HEK293T (cell line): ENCODE measurements at regions not wholly inside any gene's neighbourhood (a gene's known extent, or its start where the extent isn't known, plus 50 kb on each side); places are given as distances from the start of the nearest gene placed in this dataset.

ENCODE experiments used
- ARNT ChIP-seq: fragments of 450-650 bp; IDR thresholded peaks from 2 replicates; pipeline ENCODE4 v1.6.1; 2017; ENCODE audit warnings: mild to moderate bottlenecking
- BHLHE40 ChIP-seq: fragments of 450-650 bp; IDR thresholded peaks from 2 replicates; pipeline ENCODE4 v1.6.1; 2016; ENCODE audit warnings: mild to moderate bottlenecking, moderate library complexity, borderline replicate concordance
- CTBP1 ChIP-seq: fragments of 450-650 bp; IDR thresholded peaks from 2 replicates; pipeline ENCODE4 v1.6.1; 2016; ENCODE audit warnings: borderline replicate concordance
- ELF4 ChIP-seq: fragments of 450-650 bp; IDR thresholded peaks from 2 replicates; pipeline ENCODE4 v1.6.1; 2017; ENCODE audit warnings: antibody characterized with exemption
- FOXA1 ChIP-seq: fragments of 450-650 bp; IDR thresholded peaks from 2 replicates; pipeline ENCODE4 v1.6.1; 2016; ENCODE audit warnings: mild to moderate bottlenecking
- FOXK2 ChIP-seq: fragments of 450-650 bp; IDR thresholded peaks from 2 replicates; pipeline ENCODE4 v1.6.1; 2016; ENCODE audit warnings: mild to moderate bottlenecking
- FOXM1 ChIP-seq: fragments of 450-650 bp; IDR thresholded peaks from 2 replicates; pipeline ENCODE4 v1.6.1; 2017; ENCODE audit warnings: mild to moderate bottlenecking, borderline replicate concordance
- L3MBTL2 ChIP-seq: fragments of 450-650 bp; conservative IDR thresholded peaks from 2 replicates; pipeline ENCODE4 v1.6.1; 2016; ENCODE audit warnings: mild to moderate bottlenecking
- PKNOX1 ChIP-seq: fragments of 450-650 bp; IDR thresholded peaks from 2 replicates; pipeline ENCODE4 v1.6.1; 2016
- SP1 ChIP-seq: fragments of 450-650 bp; IDR thresholded peaks from 2 replicates; pipeline ENCODE4 v1.6.1; 2017
- SUZ12 ChIP-seq: fragments of 450-650 bp; IDR thresholded peaks from 2 replicates; pipeline ENCODE4 v1.6.1; 2016; ENCODE audit warnings: mild to moderate bottlenecking
- TARDBP ChIP-seq: fragments of 450-650 bp; IDR thresholded peaks from 2 replicates; pipeline ENCODE4 v1.6.1; 2016
- ZNF384 ChIP-seq: fragments of 450-650 bp; IDR thresholded peaks from 2 replicates; pipeline ENCODE4 v1.6.1; 2016

- TF ChIP-seq CTBP1 (no peak), ELF4 (no peak), FOXM1 (no peak), SP1 (no peak), BHLHE40 (no peak), FOXA1 (no peak), TARDBP (no peak), ZNF384 (no peak), FOXK2 (no peak), SUZ12 (no peak), ARNT (no peak), PKNOX1 (no peak), L3MBTL2 (no peak)
Measured at GRCh38 chr2:47690132-47690531, 92.8 kb upstream of the MSH6 start.
